ENCODE measurements at regions not wholly inside any gene's neighbourhood (a gene's known extent, or its start where the extent isn't known, plus 50 kb on each side); places are given as distances from the start of the nearest gene placed in this dataset.

DNA sequence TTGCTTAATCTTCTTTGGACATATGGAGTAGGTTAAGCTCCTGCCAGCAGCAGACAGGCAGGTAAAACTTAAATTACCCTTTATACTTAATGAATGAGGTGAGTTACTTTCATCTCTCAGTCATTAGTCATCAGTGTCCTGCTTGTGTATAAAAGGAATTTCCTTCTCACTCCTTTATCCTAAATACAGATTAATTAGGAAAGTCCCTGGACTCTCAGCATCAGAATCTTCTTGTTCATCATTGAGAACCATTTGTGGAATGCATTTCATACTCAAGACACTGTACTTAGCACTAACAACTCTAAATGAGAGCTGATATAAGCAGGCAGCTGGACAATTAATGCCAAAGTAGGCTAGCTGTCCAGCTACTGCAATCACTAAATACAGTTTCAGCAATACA, 630.4 kb downstream of the METTL15 start:
- Histone ChIP-seq H3K4me1 (ENCODE audit: control insufficient read depth, insufficient read depth, low read length, poor library complexity, severe bottlenecking) (no peaks in the 10 kb centered on the region), H3K9me3 (ENCODE audit: control insufficient read depth in 2 of 2, low read length in 2 of 2) (no peaks in the 10 kb centered on the region), H3K27ac (ENCODE audit: insufficient read depth, low read length, poor library complexity, severe bottlenecking) (no peak overlapping the region), H3K4me3 (ENCODE audit: low read depth, low read length) (no peak overlapping the region), H3K27me3 (ENCODE audit: control insufficient read depth, insufficient read depth, low read length) (no peaks in the 10 kb centered on the region), H3K36me3 (ENCODE audit: control insufficient read depth, insufficient read depth, low read length) (no peaks in the 10 kb centered on the region)
- ATAC-seq (ENCODE audit: low read depth in 2 of 2) (no peak), DNase-seq (no peak)
- H3K9me3 Mint-ChIP-seq, result peaks cover 0 to 9% (median 4%) of the 10 kb centered on the region in 7 donors
- H3K4me1 Mint-ChIP-seq, result no peaks in the 10 kb centered on the region
- H3K4me3 Mint-ChIP-seq, result no peak overlapping the region
- H3K36me3 Mint-ChIP-seq, result no peaks in the 10 kb centered on the region
- H3K27ac Mint-ChIP-seq, result no peak overlapping the region
- no peaks in the 10 kb centered on the region for H3K27me3 Mint-ChIP-seq

DNA sequence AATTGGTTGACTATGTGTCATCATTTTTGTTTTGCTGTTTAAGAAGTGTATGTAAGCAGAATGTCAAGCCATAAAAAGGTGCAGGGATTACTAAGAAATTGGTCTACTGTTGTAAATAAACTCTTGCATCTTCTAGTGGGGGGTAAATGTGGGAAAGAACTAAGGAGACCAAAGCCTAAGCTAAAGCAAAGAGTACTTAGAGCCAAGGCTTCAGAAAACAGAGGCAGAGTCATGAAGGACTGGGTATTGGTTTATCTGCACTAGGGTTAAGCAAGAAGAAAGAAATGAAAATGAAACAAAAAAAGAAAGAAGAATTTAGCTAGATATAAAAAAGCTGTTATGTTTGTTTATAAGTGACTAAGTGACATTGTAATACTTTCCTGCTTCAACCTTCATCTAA, 628.1 kb downstream of the METTL15 start:
- Mint-ChIP-seq H3K9me3 (peaks cover 0 to 16% (median 4%) of the 10 kb centered on the region in 7 donors), H3K27me3 (no peaks in the 10 kb centered on the region), H3K4me3 (no peak overlapping the region), H3K36me3 (no peaks in the 10 kb centered on the region), H3K4me1 (no peaks in the 10 kb centered on the region), H3K27ac (no peak overlapping the region)
- Histone ChIP-seq H3K4me3 (ENCODE audit: low read depth, low read length) (no peak overlapping the region), H3K4me1 (ENCODE audit: control insufficient read depth, insufficient read depth, low read length, poor library complexity, severe bottlenecking) (no peaks in the 10 kb centered on the region), H3K36me3 (ENCODE audit: control insufficient read depth, insufficient read depth, low read length) (no peaks in the 10 kb centered on the region), H3K27ac (ENCODE audit: insufficient read depth, low read length, poor library complexity, severe bottlenecking) (no peak overlapping the region), H3K9me3 (ENCODE audit: control insufficient read depth in 2 of 2, low read length in 2 of 2) (no peaks in the 10 kb centered on the region), H3K27me3 (ENCODE audit: control insufficient read depth, insufficient read depth, low read length) (no peaks in the 10 kb centered on the region)
- no peak for ATAC-seq (ENCODE audit: low read depth in 2 of 2)
- no peak for DNase-seq

DNA sequence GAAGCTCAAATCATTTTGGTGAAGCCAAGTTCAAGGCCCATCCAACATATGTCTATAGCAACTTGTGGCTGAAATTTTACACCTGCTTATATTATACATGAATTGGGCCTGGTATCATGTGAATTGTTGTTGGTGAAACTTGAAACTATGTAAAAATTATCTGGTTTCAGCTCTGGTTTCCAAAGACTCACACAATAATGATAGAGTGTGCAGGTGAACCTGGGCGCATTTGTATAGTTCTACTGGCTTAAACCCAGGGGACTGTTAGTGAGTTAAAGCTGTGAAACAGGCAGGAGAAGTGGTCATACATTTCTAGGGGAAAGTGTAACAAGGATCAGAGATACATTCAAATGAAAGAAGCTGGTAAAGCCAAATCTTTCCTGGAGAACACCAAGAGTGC, 627.3 kb downstream of the METTL15 start:
- no peaks in the 10 kb centered on the region for H3K9me3 ChIP-seq (ENCODE audit: control insufficient read depth in 2 of 2, low read length in 2 of 2)
- no peak overlapping the region for H3K27ac ChIP-seq (ENCODE audit: insufficient read depth, low read length, poor library complexity, severe bottlenecking)
- H3K4me3 ChIP-seq (ENCODE audit: low read depth, low read length), result no peak overlapping the region
- H3K27me3 ChIP-seq (ENCODE audit: control insufficient read depth, insufficient read depth, low read length), result no peaks in the 10 kb centered on the region
- Mint-ChIP-seq H3K27me3 (no peaks in the 10 kb centered on the region), H3K9me3 (peaks cover 0 to 16% (median 3%) of the 10 kb centered on the region in 7 donors), H3K4me1 (no peaks in the 10 kb centered on the region), H3K4me3 (no peak overlapping the region), H3K36me3 (no peaks in the 10 kb centered on the region), H3K27ac (no peak overlapping the region)
- DNase-seq, result no peak
- no peaks in the 10 kb centered on the region for H3K4me1 ChIP-seq (ENCODE audit: control insufficient read depth, insufficient read depth, low read length, poor library complexity, severe bottlenecking)
- no peak for ATAC-seq (ENCODE audit: low read depth in 2 of 2)
- no peaks in the 10 kb centered on the region for H3K36me3 ChIP-seq (ENCODE audit: control insufficient read depth, insufficient read depth, low read length)

DNA sequence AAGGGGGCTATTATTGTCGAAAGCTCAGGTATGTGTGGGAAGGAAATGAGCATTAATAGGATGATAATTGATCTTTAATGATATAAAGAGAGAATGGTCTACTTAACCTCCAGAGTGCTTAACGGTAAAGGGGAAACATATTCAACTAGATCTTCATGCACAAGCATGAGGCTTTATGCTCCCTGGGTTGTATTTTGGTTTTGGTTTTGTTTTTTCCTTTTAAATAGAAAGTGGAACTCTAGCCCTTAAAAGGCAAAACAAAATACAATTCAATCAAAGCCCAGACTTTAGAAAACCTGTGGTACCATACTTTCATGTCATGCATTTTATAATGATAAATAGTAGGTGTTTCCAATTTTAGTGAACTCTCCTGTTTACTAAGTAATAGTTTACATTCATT, 622.7 kb downstream of the METTL15 start:
- Mint-ChIP-seq H3K9me3 (peaks cover 1 to 16% (median 4%) of the 10 kb centered on the region in 7 donors), H3K27ac (no peak overlapping the region), H3K27me3 (no peaks in the 10 kb centered on the region), H3K4me1 (no peaks in the 10 kb centered on the region), H3K36me3 (no peaks in the 10 kb centered on the region), H3K4me3 (no peak overlapping the region)
- no peak overlapping the region for H3K27ac ChIP-seq (ENCODE audit: insufficient read depth, low read length, poor library complexity, severe bottlenecking)
- no peaks in the 10 kb centered on the region for H3K27me3 ChIP-seq (ENCODE audit: control insufficient read depth, insufficient read depth, low read length)
- DNase-seq (no peak), ATAC-seq (ENCODE audit: low read depth in 2 of 2) (no peak)
- no peaks in the 10 kb centered on the region for H3K9me3 ChIP-seq (ENCODE audit: control insufficient read depth in 2 of 2, low read length in 2 of 2)
- H3K4me3 ChIP-seq (ENCODE audit: low read depth, low read length), result no peak overlapping the region
- no peaks in the 10 kb centered on the region for H3K36me3 ChIP-seq (ENCODE audit: control insufficient read depth, insufficient read depth, low read length)
- H3K4me1 ChIP-seq (ENCODE audit: control insufficient read depth, insufficient read depth, low read length, poor library complexity, severe bottlenecking), result no peaks in the 10 kb centered on the region

- H3K27ac ChIP-seq (ENCODE audit: insufficient read depth, low read length, poor library complexity, severe bottlenecking), result no peak overlapping the region
- DNase-seq, result no peak
- Mint-ChIP-seq H3K27me3 (no peaks in the 10 kb centered on the region), H3K9me3 (peaks cover 1 to 16% (median 4%) of the 10 kb centered on the region in 7 donors), H3K36me3 (no peaks in the 10 kb centered on the region), H3K4me1 (no peaks in the 10 kb centered on the region), H3K4me3 (no peak overlapping the region), H3K27ac (no peak overlapping the region)
- H3K36me3 ChIP-seq (ENCODE audit: control insufficient read depth, insufficient read depth, low read length), result no peaks in the 10 kb centered on the region
- no peaks in the 10 kb centered on the region for H3K9me3 ChIP-seq (ENCODE audit: control insufficient read depth in 2 of 2, low read length in 2 of 2)
- no peaks in the 10 kb centered on the region for H3K4me1 ChIP-seq (ENCODE audit: control insufficient read depth, insufficient read depth, low read length, poor library complexity, severe bottlenecking)
- H3K27me3 ChIP-seq (ENCODE audit: control insufficient read depth, insufficient read depth, low read length), result no peaks in the 10 kb centered on the region
- H3K4me3 ChIP-seq (ENCODE audit: low read depth, low read length), result no peak overlapping the region
- no peak for ATAC-seq (ENCODE audit: low read depth in 2 of 2)
Measured at GRCh38 chr11:28730336-28730735, 622.1 kb downstream of the METTL15 start.

DNA sequence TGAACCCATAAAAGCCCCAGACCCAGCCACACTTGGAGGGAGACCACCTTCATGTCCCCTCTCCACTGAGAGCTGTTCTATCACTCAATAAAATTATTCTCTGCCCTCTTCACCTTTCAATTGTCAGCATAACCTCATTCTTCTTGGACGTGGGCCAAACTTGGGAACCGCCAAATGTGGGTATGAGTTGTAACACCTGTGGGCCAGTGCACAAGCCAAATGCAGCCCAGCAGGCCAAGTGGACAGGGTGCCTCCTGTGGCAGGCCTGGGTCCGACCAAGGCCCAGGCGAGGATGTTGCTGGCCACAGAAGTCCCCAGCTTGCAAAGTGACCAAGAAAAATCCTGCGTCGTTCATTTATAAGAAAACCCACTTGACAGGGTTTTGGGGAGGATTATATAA, 621.2 kb downstream of the METTL15 start:
- H3K36me3 Mint-ChIP-seq, result no peaks in the 10 kb centered on the region
- no peak for ATAC-seq (ENCODE audit: low read depth in 2 of 2)
- no peak overlapping the region for H3K4me3 Mint-ChIP-seq
- no peak overlapping the region for H3K27ac Mint-ChIP-seq
- H3K27me3 ChIP-seq (ENCODE audit: control insufficient read depth, insufficient read depth, low read length), result no peaks in the 10 kb centered on the region
- no peak overlapping the region for H3K27ac ChIP-seq (ENCODE audit: insufficient read depth, low read length, poor library complexity, severe bottlenecking)
- no peak overlapping the region for H3K4me3 ChIP-seq (ENCODE audit: low read depth, low read length)
- no peaks in the 10 kb centered on the region for H3K9me3 ChIP-seq (ENCODE audit: control insufficient read depth in 2 of 2, low read length in 2 of 2)
- no peaks in the 10 kb centered on the region for H3K4me1 Mint-ChIP-seq
- no peaks in the 10 kb centered on the region for H3K4me1 ChIP-seq (ENCODE audit: control insufficient read depth, insufficient read depth, low read length, poor library complexity, severe bottlenecking)
- no peaks in the 10 kb centered on the region for H3K36me3 ChIP-seq (ENCODE audit: control insufficient read depth, insufficient read depth, low read length)
- no peak for DNase-seq
- no peaks in the 10 kb centered on the region for H3K27me3 Mint-ChIP-seq
- H3K9me3 Mint-ChIP-seq, result peaks cover 2 to 19% (median 3%) of the 10 kb centered on the region in 7 donors

- ATAC-seq (ENCODE audit: low read depth in 2 of 2) (no peak), DNase-seq (no peak)
- Histone ChIP-seq H3K4me3 (ENCODE audit: low read depth, low read length) (no peak overlapping the region), H3K27me3 (ENCODE audit: control insufficient read depth, insufficient read depth, low read length) (no peaks in the 10 kb centered on the region), H3K27ac (ENCODE audit: insufficient read depth, low read length, poor library complexity, severe bottlenecking) (no peak overlapping the region), H3K4me1 (ENCODE audit: control insufficient read depth, insufficient read depth, low read length, poor library complexity, severe bottlenecking) (no peaks in the 10 kb centered on the region), H3K9me3 (ENCODE audit: control insufficient read depth in 2 of 2, low read length in 2 of 2) (no peaks in the 10 kb centered on the region), H3K36me3 (ENCODE audit: control insufficient read depth, insufficient read depth, low read length) (no peaks in the 10 kb centered on the region)
- H3K4me3 Mint-ChIP-seq, result no peak overlapping the region
- peaks cover 2 to 12% (median 3%) of the 10 kb centered on the region in 7 donors for H3K9me3 Mint-ChIP-seq
- no peaks in the 10 kb centered on the region for H3K4me1 Mint-ChIP-seq
- no peak overlapping the region for H3K27ac Mint-ChIP-seq
- H3K27me3 Mint-ChIP-seq, result no peaks in the 10 kb centered on the region
- no peaks in the 10 kb centered on the region for H3K36me3 Mint-ChIP-seq
Measured at GRCh38 chr11:28728666-28729065, 620.5 kb downstream of the METTL15 start.

- H3K27ac Mint-ChIP-seq, result no peak overlapping the region
- no peak overlapping the region for H3K4me3 Mint-ChIP-seq
- no peak overlapping the region for H3K4me3 ChIP-seq (ENCODE audit: low read depth, low read length)
- H3K27ac ChIP-seq (ENCODE audit: insufficient read depth, low read length, poor library complexity, severe bottlenecking), result no peak overlapping the region
- H3K4me1 Mint-ChIP-seq, result no peaks in the 10 kb centered on the region
- no peaks in the 10 kb centered on the region for H3K27me3 ChIP-seq (ENCODE audit: control insufficient read depth, insufficient read depth, low read length)
- no peaks in the 10 kb centered on the region for H3K27me3 Mint-ChIP-seq
- DNase-seq (no peak), ATAC-seq (ENCODE audit: low read depth in 2 of 2) (no peak)
- H3K36me3 Mint-ChIP-seq, result no peaks in the 10 kb centered on the region
- peaks cover 0 to 4% (median 3%) of the 10 kb centered on the region in 7 donors for H3K9me3 Mint-ChIP-seq
- H3K9me3 ChIP-seq (ENCODE audit: control insufficient read depth in 2 of 2, low read length in 2 of 2), result no peaks in the 10 kb centered on the region
- H3K4me1 ChIP-seq (ENCODE audit: control insufficient read depth, insufficient read depth, low read length, poor library complexity, severe bottlenecking), result no peaks in the 10 kb centered on the region
- no peaks in the 10 kb centered on the region for H3K36me3 ChIP-seq (ENCODE audit: control insufficient read depth, insufficient read depth, low read length)
Measured at GRCh38 chr11:28727254-28727653, 619.1 kb downstream of the METTL15 start.
